Ovary (tissue), 3 donors: ENCODE measurements at regions not wholly inside any gene's neighbourhood (a gene's known extent, or its start where the extent isn't known, plus 50 kb on each side); places are given as distances from the start of the nearest gene placed in this dataset.

ENCODE experiments used
- POLR2A ChIP-seq: fragments of 450-650 bp; IDR thresholded peaks from one replicate; pipeline ENCODE4 v1.6.1; 2017; ENCODE audit warnings: antibody characterized with exemption, mild to moderate bottlenecking, moderate library complexity
- TF ChIP-seq, protein P1 (sequence below), 3 donors: fragments of 450-650 bp in 2 of 3; fragments of 200-600 bp in 1 of 3; IDR thresholded peaks; one replicate each; pipeline versions ENCODE4 v1.5.1 to v1.8.0; 2016 to 2022; ENCODE audit warnings: antibody characterized with exemption in 3 of 3, mild to moderate bottlenecking in 1 of 3
- donor health status: DM: no; HTN: no; CAD: no.

DNA sequence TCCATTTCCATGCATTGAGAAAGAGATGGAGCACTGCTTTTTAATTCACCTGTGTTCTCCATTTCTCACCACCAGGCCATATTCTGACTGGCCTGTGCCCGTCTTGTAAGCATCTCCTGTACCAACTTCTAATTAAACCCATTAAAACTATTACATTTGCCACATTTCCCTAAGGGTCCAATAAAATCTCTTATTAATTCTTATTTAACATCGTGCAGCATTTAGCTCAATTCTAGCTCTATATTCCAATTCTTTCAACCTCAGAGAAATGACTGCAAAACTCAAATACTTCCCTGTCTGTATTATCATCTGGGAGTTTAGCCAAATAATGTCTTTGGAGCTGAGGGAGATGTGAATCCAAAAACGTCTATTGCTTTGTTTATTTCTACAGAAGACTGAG, 495.4 kb upstream of the TMEM132C start:
- TF ChIP-seq, protein P1, sequence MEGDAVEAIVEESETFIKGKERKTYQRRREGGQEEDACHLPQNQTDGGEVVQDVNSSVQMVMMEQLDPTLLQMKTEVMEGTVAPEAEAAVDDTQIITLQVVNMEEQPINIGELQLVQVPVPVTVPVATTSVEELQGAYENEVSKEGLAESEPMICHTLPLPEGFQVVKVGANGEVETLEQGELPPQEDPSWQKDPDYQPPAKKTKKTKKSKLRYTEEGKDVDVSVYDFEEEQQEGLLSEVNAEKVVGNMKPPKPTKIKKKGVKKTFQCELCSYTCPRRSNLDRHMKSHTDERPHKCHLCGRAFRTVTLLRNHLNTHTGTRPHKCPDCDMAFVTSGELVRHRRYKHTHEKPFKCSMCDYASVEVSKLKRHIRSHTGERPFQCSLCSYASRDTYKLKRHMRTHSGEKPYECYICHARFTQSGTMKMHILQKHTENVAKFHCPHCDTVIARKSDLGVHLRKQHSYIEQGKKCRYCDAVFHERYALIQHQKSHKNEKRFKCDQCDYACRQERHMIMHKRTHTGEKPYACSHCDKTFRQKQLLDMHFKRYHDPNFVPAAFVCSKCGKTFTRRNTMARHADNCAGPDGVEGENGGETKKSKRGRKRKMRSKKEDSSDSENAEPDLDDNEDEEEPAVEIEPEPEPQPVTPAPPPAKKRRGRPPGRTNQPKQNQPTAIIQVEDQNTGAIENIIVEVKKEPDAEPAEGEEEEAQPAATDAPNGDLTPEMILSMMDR (IDR thresholded peaks at IDR 0.05), result no peak
- no peak for TF ChIP-seq POLR2A
